Lower lobe of right lung (tissue), 2 donors: ENCODE measurements at regions not wholly inside any gene's neighbourhood (a gene's known extent, or its start where the extent isn't known, plus 50 kb on each side); places are given as distances from the start of the nearest gene placed in this dataset.

Source experiments
- ATAC-seq, 2 donors: fragments of 200-7000 bp; cut with Tn5 transposase; one replicate each; pipeline ENCODE4 v1.9.1; 2020 to 2022; ENCODE audit warnings: mild to moderate bottlenecking in 2 of 2, moderate library complexity in 2 of 2
- DNase-seq: peaks from one replicate; pipeline ENCODE4 v3.0.0-alpha.2; 2020
- H3K27ac ChIP-seq: fragments of 200-600 bp; one replicate; pipeline ENCODE4 v1.8.0; 2022
- H3K27me3 ChIP-seq: fragments of 200-600 bp; one replicate; pipeline ENCODE4 v1.8.0; 2022; ENCODE audit warnings: low read depth
- H3K36me3 ChIP-seq: fragments of 200-600 bp; one replicate; pipeline ENCODE4 v1.8.0; 2022; ENCODE audit warnings: mild to moderate bottlenecking
- H3K4me1 ChIP-seq: fragments of 200-600 bp; one replicate; pipeline ENCODE4 v1.8.0; 2022
- H3K4me3 ChIP-seq: fragments of 200-600 bp; one replicate; pipeline ENCODE4 v1.8.0; 2022; ENCODE audit warnings: mild to moderate bottlenecking
- H3K9me3 ChIP-seq: fragments of 200-600 bp; one replicate; pipeline ENCODE4 v1.8.0; 2022
- CTCF ChIP-seq: fragments of 200-600 bp; IDR thresholded peaks from one replicate; pipeline ENCODE4 v1.8.0; 2022; ENCODE audit warnings: antibody characterized with exemption, mild to moderate bottlenecking
- intact Hi-C: fragments of 100-400 bp; cut with DNase I; formaldehyde crosslinking; loops from one replicate; pipeline ENCODE4 v1.11.0; 2022
- donor health status: DM: no; HTN: yes; CAD: no; lungs with severe emphysema.

GRCh38 chr4:71272976-71273375 lies 65.8 kb upstream of the SLC4A4 start:
- DNase-seq: no peak
- TF ChIP-seq CTCF: no peak
- intact Hi-C loops: no loop called here
- Histone ChIP-seq H3K9me3 (no peaks in the 10 kb centered on the region), H3K4me3 (no peak overlapping the region), H3K4me1 (peaks cover 15% of the 10 kb centered on the region), H3K27me3 (no peaks in the 10 kb centered on the region), H3K27ac (no peak overlapping the region), H3K36me3 (no peaks in the 10 kb centered on the region)
- ATAC-seq: no peak

GRCh38 chr4:71275004-71275403 lies 63.8 kb upstream of the SLC4A4 start:
- ATAC-seq (no peak), DNase-seq (no peak)
- no peak for TF ChIP-seq CTCF
- H3K36me3 ChIP-seq: no peaks in the 10 kb centered on the region
- H3K27me3 ChIP-seq: no peaks in the 10 kb centered on the region
- H3K4me3 ChIP-seq: no peak overlapping the region
- H3K4me1 ChIP-seq: peaks cover 15% of the 10 kb centered on the region
- no peak overlapping the region for H3K27ac ChIP-seq
- no peaks in the 10 kb centered on the region for H3K9me3 ChIP-seq
- intact Hi-C loops: no loop called here

GRCh38 chr4:71275570-71275969 lies 63.2 kb upstream of the SLC4A4 start:
- DNase-seq (no peak), ATAC-seq (no peak)
- Histone ChIP-seq H3K4me3 (no peak overlapping the region), H3K27me3 (no peaks in the 10 kb centered on the region), H3K36me3 (no peaks in the 10 kb centered on the region), H3K4me1 (peaks cover 15% of the 10 kb centered on the region), H3K9me3 (no peaks in the 10 kb centered on the region), H3K27ac (no peak overlapping the region)
- intact Hi-C loops: no loop called here
- TF ChIP-seq CTCF: no peak

- H3K27ac ChIP-seq: no peak overlapping the region
- TF ChIP-seq CTCF: no peak
- H3K9me3 ChIP-seq: no peaks in the 10 kb centered on the region
- no peak overlapping the region for H3K4me3 ChIP-seq
- peaks cover 15% of the 10 kb centered on the region for H3K4me1 ChIP-seq
- ATAC-seq (no peak), DNase-seq (no peak)
- intact Hi-C loops: no loop called here
- H3K27me3 ChIP-seq: no peaks in the 10 kb centered on the region
- H3K36me3 ChIP-seq: no peaks in the 10 kb centered on the region
Observed at GRCh38 chr4:71277353-71277752, 61.5 kb upstream of the SLC4A4 start.

GRCh38 chr4:71283642-71284257 lies 55.1 kb upstream of the SLC4A4 start:
- no peak overlapping the region for H3K27ac ChIP-seq
- DNase-seq (no peak), ATAC-seq (no peak)
- no peak overlapping the region for H3K4me3 ChIP-seq
- H3K9me3 ChIP-seq: no peaks in the 10 kb centered on the region
- no peaks in the 10 kb centered on the region for H3K36me3 ChIP-seq
- H3K4me1 ChIP-seq: no peaks in the 10 kb centered on the region
- no peak for TF ChIP-seq CTCF
- intact Hi-C loops: no loop called here
- no peaks in the 10 kb centered on the region for H3K27me3 ChIP-seq

GRCh38 chr4:71287305-71287704 lies 51.5 kb upstream of the SLC4A4 start:
- no peaks in the 10 kb centered on the region for H3K36me3 ChIP-seq
- no peak for DNase-seq
- intact Hi-C loops: no loop called here
- H3K27ac ChIP-seq: no peak overlapping the region
- ATAC-seq: no peak
- H3K9me3 ChIP-seq: no peaks in the 10 kb centered on the region
- H3K4me3 ChIP-seq: no peak overlapping the region
- H3K4me1 ChIP-seq: no peaks in the 10 kb centered on the region
- TF ChIP-seq CTCF: no peak
- H3K27me3 ChIP-seq: no peaks in the 10 kb centered on the region
